GM21576 (cell line): ENCODE measurements at regions not wholly inside any gene's neighbourhood (a gene's known extent, or its start where the extent isn't known, plus 50 kb on each side); places are given as distances from the start of the nearest gene placed in this dataset.
A peak's percentile ranks its signal among the peaks of the same experiment; 100 is the strongest.

Experiments
- ATAC-seq: cut with Tn5 transposase; IDR thresholded peaks from one replicate; pipeline ENCODE4 v1.9.1; 2021; ENCODE audit warnings: mild to moderate bottlenecking, moderate library complexity; ENCODE audit not compliant: unreplicated experiment

DNA sequence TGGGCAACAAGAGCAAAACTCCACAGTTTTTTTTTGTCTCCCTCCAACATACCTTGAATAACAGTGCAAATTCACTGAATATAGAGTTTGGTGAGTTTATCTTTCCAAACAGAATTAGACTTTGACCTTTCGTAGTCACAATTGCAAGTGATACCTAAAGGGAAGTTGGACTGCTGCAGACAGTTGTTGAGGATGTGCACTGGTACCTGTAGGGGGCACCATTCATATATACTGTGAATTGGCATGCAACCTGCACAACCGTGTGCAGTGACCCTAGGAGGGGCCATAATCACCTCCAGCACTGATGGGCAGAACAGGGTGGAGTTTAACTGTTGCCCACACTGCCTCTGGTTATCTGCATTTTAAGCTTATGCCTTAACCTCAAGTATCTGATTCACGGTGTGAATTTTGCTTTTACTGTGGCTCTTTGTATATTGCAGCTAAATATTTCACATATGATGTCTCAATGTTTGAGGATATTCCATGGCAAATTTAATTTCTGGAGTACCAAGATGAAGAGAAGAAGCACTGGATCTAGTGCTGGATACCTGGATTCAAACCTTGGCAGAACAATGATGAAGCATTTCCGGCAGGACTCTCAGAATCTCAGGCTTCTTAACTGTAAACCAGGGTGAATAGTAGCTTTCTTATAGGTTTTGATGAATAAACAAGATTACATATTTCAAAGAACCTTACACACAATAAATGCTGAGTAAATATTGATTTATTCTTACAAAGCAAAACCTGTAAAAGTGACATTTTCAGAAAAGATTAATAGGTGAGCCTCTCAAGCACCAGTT lies 144.3 kb downstream of the ACTBL2 start:
- ATAC-seq, result peak; percentile 59

DNA sequence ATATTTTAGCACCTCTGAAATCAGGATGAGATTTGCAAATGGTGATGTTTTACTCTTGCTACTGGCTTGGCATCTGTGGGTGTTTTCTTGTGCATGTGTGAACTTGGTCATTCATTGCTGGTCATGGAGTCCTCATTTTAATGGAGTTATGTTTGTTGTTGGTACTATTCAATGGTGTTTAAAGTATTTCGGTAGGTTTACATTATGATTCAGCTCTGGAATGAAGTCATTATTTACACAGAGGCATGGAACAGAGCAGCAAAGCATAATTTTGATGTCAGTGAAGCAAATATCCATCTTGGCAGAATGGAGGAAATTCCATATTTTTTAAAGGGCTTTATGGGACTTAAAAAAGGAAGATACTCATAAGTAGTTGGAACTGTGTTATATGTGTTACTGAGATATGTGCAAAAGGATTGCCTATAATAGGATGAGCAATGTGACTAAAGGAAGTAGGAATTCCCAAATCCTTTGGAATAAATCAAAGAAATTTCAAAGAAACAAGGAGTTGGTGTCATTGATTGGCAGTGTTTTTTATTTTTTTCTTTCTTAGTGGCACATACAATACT lies 147.4 kb downstream of the ACTBL2 start:
- no peak for ATAC-seq

DNA sequence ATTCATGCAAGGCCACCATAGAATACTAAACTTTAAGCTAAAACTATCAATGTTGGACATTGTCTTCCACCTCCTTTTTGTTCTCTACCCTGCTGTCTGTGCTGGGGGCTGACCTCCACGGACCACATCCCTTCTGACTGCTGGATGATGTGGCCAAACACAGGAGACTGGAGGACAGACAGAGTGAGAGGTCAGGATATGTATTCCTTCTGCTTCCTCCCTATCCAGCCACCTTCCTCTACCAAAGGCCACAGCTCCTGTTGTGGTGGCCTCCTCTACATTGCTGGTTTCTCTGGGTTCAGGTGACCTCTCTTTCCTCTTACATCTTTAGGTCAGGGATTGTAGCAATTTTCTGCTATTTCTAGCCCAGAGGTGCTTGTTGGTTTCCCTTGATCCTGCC lies 148.1 kb downstream of the ACTBL2 start:
- no peak for ATAC-seq

DNA sequence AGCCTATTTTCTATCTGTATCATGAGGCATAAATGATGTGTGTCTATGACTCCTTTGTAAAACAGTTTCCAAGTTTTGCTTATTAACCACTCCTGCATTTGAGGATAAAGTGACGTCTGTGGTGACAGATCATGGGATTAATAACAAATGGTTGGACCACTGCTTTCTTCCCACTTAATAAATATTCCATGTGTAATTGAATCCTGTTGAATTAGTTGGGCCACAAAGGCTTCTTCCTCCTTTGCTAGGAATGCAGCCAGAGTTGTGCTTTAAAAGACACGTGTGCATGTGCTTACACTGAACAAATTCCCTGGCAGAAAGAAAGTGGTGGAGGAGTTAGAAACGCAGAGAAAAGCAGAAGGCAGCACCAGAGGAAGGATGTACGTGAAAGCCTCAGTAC lies 150.2 kb downstream of the ACTBL2 start:
- ATAC-seq, result no peak

DNA sequence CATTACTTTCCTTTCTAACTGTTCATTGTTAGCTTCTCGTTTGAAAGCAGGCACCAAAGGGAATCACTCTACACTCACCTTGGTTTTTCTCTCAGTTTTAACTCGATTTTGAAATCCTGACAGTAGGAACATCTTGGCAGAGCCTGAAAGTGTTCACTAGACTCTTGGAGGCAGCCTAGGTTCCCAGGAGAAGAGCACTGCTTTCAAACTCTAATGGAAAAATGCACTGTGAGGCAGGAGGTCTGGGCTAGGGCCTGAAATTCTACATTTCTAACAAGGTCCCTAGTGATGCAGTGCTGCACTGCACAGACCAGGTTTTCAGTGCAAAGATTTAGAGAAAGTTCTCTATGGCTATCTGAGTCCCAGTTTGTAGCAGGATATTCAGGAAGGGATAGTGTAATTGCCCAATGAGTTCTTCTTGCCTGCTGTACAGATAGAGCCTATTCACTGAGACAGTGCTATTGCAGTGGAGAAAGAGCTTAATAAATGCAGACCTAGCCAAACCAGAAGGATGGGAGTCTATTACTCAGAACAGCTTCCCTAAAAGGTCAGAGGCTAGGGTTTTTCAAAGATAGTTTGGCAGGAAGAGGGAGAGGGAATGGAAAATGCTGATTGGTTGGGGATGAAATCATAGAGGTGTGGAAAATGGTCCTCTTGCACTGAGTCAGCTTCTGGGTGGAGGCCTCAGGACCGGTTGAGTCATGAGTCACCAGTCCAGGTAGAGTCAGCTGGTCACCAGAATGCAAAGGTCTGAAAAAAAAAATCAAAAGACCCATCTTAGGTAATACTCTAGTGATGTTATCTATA lies 153.9 kb downstream of the GPBP1 start:
- ATAC-seq, result no peak

DNA sequence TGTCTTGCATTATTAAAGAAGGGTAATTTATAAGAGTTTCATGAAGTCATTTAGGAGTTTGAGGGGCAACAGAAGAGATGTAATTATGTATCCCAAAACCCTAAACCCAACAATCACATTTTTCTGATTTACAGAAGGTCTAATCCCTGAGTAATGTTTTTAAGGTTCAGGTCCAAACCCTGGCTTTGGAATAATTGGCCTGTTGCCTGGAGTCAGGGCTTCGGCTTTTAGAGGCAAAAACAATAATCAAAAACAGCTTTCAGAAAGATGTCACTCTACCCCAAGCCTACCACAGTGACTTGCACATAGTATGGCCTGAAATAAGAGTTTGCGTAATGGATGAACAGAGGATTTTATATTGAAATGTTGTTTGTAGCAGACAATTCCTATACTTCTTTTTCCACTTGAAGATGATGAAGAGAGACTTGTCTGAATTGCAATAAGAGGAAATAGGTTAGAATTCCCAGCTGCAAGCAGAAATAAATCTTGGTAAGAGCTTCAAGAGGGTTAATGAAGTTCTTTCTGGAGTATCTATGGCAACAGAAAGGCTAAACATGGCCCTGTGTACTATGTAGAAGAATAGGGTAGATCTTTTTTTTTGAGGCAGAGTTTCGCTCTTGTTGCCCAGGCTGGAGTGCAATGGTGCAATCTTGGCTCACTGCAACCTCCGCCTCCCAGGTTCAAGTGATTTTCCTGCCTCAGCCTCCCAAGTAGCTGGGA lies 152.0 kb downstream of the GPBP1 start:
- ATAC-seq, result no peak

DNA sequence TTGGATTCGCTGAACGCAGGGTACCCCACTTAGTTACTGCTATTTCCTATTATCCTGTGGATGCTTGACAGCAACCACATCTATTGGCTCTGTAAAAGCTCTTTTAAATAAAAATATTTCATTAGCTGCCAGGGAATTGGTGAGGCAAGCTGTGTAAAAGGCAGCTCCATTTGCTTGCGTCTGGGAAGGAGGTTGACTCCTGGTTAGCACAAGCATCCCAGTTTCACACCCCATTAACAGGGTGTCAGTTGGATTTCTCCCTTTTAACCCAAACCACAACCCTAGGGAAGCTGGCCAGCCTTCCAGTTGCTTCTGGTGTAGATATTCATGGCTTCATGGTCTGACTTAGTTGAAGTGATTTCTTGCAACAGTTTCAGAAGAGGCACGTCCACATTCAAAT lies 151.0 kb downstream of the GPBP1 start:
- ATAC-seq, result no peak

DNA sequence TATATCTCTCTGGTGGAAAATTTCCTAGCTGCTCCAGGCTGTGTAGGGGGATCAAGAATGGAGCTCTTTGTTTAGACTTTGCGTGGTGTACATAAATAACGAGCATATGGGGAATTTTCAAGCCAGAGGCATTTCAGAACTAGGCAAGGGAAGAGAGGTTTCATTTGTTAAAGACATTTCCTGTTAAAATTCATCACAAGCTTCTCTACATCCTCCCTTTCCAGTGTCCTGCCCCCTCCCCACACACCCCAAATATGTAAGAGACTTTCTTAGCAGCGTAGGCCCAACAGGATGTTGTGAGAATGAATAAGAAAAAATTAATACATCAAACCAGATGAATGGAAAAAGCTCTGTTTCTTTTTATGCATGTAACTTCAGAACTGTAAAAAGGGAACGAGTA lies 150.3 kb downstream of the GPBP1 start:
- ATAC-seq, result no peak

DNA sequence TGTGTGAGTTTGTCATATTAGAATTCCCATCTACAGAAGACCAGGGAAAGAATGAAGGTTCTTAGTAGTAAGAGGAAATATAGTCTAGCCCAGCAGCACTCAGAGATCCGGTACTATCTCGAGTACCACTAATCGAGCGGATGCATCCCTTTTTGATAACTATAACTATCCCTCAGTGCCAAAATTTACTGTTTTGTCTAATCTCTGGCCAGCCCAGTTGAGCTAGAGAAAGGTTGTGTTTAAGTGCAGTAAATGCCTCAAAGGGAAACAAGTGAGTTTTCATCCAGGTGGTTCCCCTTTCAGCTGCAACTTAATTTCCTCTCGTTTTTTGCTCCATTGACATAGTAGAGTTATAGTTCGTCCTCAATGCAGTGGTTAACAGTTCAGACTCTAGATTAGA lies 146.7 kb downstream of the GPBP1 start:
- no peak for ATAC-seq

DNA sequence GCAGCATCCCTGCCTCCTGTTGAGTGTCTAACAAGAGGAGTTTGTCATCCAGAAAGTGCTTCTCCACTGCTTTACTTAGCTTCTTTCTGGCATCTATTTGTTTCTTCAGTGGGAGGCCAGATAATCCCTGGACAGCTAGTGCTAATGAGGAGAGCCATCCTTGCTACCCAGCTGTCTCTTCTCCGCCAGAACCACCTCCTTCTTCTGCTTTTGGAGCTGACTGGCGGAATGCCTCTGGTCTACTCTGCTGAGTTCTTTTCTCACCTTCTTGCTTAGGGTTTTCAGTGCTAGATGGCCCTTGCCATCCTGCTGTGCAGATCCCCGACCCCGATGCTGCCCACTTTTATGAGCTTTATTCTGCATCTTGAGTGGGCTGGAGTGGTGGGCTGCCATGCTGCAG lies 145.8 kb downstream of the GPBP1 start:
- ATAC-seq, result no peak

DNA sequence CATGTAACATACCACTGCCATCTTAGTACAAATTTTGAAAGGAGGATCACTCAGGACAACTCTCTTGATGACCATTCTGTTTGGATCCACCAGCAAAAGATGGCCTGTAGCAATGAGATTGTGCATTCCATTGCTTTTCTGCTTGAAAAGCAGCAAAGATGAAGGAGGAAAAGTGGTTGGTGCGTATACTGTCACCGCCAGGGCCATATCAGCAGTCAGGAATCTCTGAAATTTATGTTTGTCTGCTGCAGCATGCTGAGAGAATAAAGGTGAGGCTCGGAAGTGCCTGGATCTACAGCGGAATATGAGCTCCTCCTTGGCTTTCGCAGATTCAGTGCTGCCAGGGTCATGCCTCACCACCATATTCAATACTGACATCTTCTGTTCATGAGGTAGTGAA lies 144.4 kb downstream of the GPBP1 start:
- ATAC-seq, result no peak

DNA sequence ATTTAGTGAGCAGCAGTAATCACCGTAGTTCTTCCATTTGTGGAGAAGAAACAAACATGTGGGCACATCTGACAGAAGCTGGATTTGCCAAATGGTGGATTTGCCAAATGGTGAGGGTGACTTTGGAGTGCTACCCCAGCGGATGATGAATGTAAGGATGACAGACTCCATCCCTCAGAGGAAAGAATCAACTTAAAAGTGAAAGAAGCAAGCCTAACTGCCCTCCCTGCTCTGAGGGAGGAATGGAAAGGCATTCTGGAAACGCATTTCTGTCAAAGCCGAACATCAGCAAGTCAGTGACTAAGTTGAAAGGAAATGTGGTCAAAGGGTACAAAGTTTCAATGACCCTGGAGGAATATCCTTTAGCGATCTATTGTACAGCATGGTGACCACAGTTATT lies 143.5 kb downstream of the GPBP1 start:
- ATAC-seq, result no peak

DNA sequence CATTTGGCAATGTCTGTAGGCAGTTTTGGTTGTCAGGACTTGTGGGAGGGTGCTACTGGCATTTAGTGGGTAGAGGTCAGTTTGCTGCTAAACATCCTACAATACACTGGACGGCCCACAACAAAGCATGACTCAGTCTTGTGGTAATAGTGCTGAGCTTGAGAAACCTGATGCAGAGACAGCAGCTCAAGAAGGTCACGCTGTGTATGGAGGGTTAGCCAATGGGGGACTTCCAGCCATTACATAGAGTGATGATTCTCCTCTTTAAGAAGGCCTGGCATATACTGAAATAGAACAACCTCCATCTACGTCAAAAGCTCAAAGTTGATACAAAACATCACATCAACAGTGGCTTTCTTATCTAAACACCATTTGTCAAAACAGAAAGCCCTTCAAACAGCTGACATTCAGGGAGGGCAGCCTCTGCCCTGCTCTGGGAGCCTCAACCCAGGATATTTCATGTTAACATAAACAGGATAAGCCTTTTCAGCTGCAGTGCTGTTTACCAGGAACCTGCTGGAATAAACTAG lies 143.0 kb downstream of the GPBP1 start:
- ATAC-seq, result peak; percentile 47

DNA sequence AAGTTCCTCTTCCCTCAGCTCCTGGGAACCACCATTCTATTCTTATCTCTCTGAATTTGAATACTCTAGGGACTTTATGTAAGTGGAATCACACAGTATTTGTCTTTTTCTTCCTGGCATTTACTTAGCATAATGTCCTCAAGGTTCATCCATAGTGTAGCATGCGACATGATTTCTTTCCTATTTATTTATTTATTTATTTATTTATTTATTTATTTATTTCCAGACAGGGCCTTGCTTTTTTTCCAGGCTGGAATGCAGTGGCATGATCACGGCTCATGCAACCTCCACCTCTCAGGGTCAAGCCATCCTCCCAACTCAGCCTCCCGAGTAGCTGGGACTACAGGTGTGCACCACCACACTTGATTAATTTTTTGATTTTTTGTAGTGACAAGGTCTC lies 142.1 kb downstream of the GPBP1 start:
- no peak for ATAC-seq
